ENCODE measurements at regions not wholly inside any gene's neighbourhood (a gene's known extent, or its start where the extent isn't known, plus 50 kb on each side); places are given as distances from the start of the nearest gene placed in this dataset.

DNA sequence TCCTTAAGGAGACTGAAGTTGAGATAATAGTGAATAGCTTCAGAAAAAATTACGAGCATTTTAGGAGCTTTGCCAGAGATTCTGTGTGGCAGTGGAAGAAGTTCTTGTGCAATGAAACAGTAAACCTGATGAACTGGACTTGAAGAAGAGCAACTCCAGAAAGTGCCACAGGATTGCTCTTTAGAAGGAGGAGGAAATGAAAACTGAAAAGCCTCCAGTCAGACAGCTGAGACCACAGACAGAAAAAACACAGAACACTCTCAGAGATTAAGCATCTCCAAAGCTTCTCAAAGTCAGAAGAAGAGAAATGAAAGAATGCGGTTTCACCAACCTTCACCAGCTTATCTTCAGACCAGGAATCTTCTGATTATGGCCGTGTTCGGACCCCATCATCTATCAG, 329.7 kb upstream of the CNTNAP5 start:
- TF ChIP-seq, protein P1, sequence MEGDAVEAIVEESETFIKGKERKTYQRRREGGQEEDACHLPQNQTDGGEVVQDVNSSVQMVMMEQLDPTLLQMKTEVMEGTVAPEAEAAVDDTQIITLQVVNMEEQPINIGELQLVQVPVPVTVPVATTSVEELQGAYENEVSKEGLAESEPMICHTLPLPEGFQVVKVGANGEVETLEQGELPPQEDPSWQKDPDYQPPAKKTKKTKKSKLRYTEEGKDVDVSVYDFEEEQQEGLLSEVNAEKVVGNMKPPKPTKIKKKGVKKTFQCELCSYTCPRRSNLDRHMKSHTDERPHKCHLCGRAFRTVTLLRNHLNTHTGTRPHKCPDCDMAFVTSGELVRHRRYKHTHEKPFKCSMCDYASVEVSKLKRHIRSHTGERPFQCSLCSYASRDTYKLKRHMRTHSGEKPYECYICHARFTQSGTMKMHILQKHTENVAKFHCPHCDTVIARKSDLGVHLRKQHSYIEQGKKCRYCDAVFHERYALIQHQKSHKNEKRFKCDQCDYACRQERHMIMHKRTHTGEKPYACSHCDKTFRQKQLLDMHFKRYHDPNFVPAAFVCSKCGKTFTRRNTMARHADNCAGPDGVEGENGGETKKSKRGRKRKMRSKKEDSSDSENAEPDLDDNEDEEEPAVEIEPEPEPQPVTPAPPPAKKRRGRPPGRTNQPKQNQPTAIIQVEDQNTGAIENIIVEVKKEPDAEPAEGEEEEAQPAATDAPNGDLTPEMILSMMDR (IDR thresholded peaks at IDR 0.05; ENCODE audit: borderline replicate concordance, extremely low read depth, insufficient read depth): no peak
- DNase-seq (no peak), FAIRE-seq (no peak)
- Histone ChIP-seq H3K27me3 (ENCODE audit: control insufficient read depth, insufficient read depth, low read length) (no peaks in the 10 kb centered on the region), H3K27ac (ENCODE audit: low read depth in 2 of 2, low read length in 2 of 2) (no peak overlapping the region), H3K9me3 (ENCODE audit: control insufficient read depth in 2 of 3, insufficient read depth in 1 of 3, low read length in 3 of 3) (no peaks in the 10 kb centered on the region), H3K36me3 (ENCODE audit: control insufficient read depth in 2 of 3, insufficient read depth in 3 of 3, low read length in 3 of 3) (no peaks in the 10 kb centered on the region), H3K4me1 (ENCODE audit: control insufficient read depth in 2 of 3, insufficient read depth in 2 of 3, low read depth in 1 of 3, low read length in 3 of 3) (no peaks in the 10 kb centered on the region), H3K9ac (ENCODE audit: low read length in 3 of 3) (no peak overlapping the region), H3K4me3 (ENCODE audit: low read length in 3 of 3) (no peak overlapping the region)
- intact Hi-C loops (cut with DNase I): no loop called here

DNA sequence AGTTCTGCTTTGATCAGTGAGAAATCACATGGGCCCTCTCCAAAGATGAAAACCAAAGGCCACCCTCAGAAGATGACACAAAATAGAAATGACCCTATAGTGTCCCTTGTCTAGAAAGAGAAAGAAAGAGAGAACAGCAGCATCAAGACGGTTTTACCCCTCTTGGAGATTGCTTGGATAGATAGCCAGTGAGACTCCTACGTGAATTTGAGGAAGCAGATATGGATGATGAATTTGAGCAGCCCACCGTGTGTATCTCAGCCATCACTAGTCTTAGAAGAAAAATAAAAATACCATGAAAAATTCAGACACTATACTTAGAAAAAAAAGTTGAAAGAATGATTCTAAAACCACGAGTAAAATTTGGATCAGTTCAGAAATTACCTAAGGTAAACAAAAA, 329.1 kb upstream of the CNTNAP5 start:
- Histone ChIP-seq H3K4me1 (ENCODE audit: control insufficient read depth in 2 of 3, insufficient read depth in 2 of 3, low read depth in 1 of 3, low read length in 3 of 3) (no peaks in the 10 kb centered on the region), H3K4me3 (ENCODE audit: low read length in 3 of 3) (no peak overlapping the region), H3K27me3 (ENCODE audit: control insufficient read depth, insufficient read depth, low read length) (no peaks in the 10 kb centered on the region), H3K9ac (ENCODE audit: low read length in 3 of 3) (no peak overlapping the region), H3K36me3 (ENCODE audit: control insufficient read depth in 2 of 3, insufficient read depth in 3 of 3, low read length in 3 of 3) (no peaks in the 10 kb centered on the region), H3K9me3 (ENCODE audit: control insufficient read depth in 2 of 3, insufficient read depth in 1 of 3, low read length in 3 of 3) (no peaks in the 10 kb centered on the region), H3K27ac (ENCODE audit: low read depth in 2 of 2, low read length in 2 of 2) (no peak overlapping the region)
- FAIRE-seq (no peak), DNase-seq (no peak)
- intact Hi-C loops (cut with DNase I): no loop called here
- TF ChIP-seq, protein P1 (IDR thresholded peaks at IDR 0.05; ENCODE audit: borderline replicate concordance, extremely low read depth, insufficient read depth): no peak

DNA sequence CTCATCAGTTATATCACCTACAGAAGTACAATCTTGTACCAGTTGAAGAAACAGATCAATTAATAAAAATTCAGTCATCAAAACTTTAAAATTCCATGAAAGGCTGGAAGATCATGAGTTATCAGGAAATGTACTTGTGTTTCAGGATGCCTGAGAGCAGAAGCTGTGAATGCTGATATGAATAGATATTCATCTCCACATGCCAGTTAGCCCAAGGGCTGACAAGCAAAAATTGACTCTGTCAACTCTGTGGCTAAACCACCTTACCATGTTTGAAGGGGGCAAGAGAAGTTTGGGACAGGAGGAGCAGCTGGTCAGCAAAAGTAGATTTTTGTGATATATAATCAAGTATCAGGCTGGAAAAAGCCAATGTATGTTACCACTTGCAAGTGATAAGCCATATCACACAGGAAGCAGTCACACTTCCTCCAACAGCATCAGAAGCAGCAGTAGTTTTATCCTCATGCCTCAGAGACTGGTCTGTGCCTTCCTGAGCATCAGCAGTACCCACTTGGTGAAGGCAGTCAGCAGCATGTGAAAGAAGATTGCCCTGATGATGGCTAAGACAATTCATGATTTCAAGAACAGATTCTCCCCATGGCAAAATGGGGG, 328.2 kb upstream of the CNTNAP5 start:
- Histone ChIP-seq H3K27me3 (ENCODE audit: control insufficient read depth, insufficient read depth, low read length) (no peaks in the 10 kb centered on the region), H3K27ac (ENCODE audit: low read depth in 2 of 2, low read length in 2 of 2) (no peak overlapping the region), H3K4me1 (ENCODE audit: control insufficient read depth in 2 of 3, insufficient read depth in 2 of 3, low read depth in 1 of 3, low read length in 3 of 3) (no peaks in the 10 kb centered on the region), H3K9me3 (ENCODE audit: control insufficient read depth in 2 of 3, insufficient read depth in 1 of 3, low read length in 3 of 3) (no peaks in the 10 kb centered on the region), H3K9ac (ENCODE audit: low read length in 3 of 3) (no peak overlapping the region), H3K36me3 (ENCODE audit: control insufficient read depth in 2 of 3, insufficient read depth in 3 of 3, low read length in 3 of 3) (no peaks in the 10 kb centered on the region), H3K4me3 (ENCODE audit: low read length in 3 of 3) (no peak overlapping the region)
- DNase-seq (no peak), FAIRE-seq (no peak)
- intact Hi-C loops (cut with DNase I): no loop called here
- TF ChIP-seq, protein P1 (IDR thresholded peaks at IDR 0.05; ENCODE audit: borderline replicate concordance, extremely low read depth, insufficient read depth): no peak

DNA sequence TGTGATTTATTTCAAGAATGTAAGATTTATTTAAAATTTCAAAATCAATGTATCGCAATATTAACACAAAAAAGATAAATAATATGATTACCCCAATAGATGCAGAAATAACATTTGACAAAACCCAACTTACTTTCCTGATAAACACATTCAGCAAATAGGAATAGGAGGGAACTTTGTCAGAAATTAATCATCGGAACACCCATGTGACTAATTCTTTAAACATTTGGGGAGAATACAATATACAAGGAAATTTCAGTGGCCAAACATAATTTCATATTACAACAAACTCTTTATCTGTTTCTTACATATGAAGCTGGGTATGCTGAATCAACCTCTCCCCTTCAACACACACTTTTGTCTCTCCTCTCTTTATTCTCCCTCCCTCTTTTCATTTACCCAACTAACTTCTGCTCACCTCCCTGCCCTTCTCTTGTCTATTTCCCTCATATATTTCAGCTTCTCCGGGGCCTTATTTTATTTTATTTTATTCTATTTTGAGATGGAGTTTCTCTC, 309.6 kb upstream of the CNTNAP5 start:
- no peak for DNase-seq

More for the DNA sequence above, 309.6 kb upstream of the CNTNAP5 start:
- FAIRE-seq: no peak
- no peaks in the 10 kb centered on the region for H3K27me3 ChIP-seq (ENCODE audit: control insufficient read depth, insufficient read depth, low read length)
- no peak overlapping the region for H3K9ac ChIP-seq (ENCODE audit: low read length in 3 of 3)
- no peak overlapping the region for H3K27ac ChIP-seq (ENCODE audit: low read depth in 2 of 2, low read length in 2 of 2)
- no peaks in the 10 kb centered on the region for H3K36me3 ChIP-seq (ENCODE audit: control insufficient read depth in 2 of 3, insufficient read depth in 3 of 3, low read length in 3 of 3)
- intact Hi-C loops (cut with DNase I): no loop called here
- TF ChIP-seq, protein P1 (IDR thresholded peaks at IDR 0.05; ENCODE audit: borderline replicate concordance, extremely low read depth, insufficient read depth): no peak
- no peak overlapping the region for H3K4me3 ChIP-seq (ENCODE audit: low read length in 3 of 3)
- H3K9me3 ChIP-seq (ENCODE audit: control insufficient read depth in 2 of 3, insufficient read depth in 1 of 3, low read length in 3 of 3): no peaks in the 10 kb centered on the region
- H3K4me1 ChIP-seq (ENCODE audit: control insufficient read depth in 2 of 3, insufficient read depth in 2 of 3, low read depth in 1 of 3, low read length in 3 of 3): no peaks in the 10 kb centered on the region
